GM12878 (cell line): ENCODE measurements at regions not wholly inside any gene's neighbourhood (a gene's known extent, or its start where the extent isn't known, plus 50 kb on each side); places are given as distances from the start of the nearest gene placed in this dataset.

Experiments used
- ATAC-seq: fragments of 200-7000 bp; cut with Tn5 transposase; 3 replicates; pipeline ENCODE4 v1.9.1; 2020; ENCODE audit warnings: mild to moderate bottlenecking, moderate library complexity
- BruUV-seq: library from RNA; stranded (reverse); fragments of 400-500 nt; replicated peaks from 2 replicates; lab custom pipeline; 2021; lab: Mats Ljungman, UMichigan
- CTCF ChIA-PET: fragments of 300-600 bp; sonication (Branson Sonifier 250); formaldehyde crosslinking; extraction: SDS; loops from one replicate; lab custom pipeline; 2021; ENCODE audit warnings: inconsistent platforms; lab: Yijun Ruan, JAX
- POLR2A ChIA-PET: fragments of 350-600 bp; formaldehyde crosslinking; extraction: SDS; loops from one replicate; lab custom pipeline; 2021; ENCODE audit warnings: inconsistent platforms; lab: Charles Lee
- RAD21 ChIA-PET: fragments of 300-600 bp; sonication (Branson Sonifier 250); formaldehyde crosslinking; loops from one replicate; lab custom pipeline; 2023; ENCODE audit warnings: antibody characterized with exemption; ENCODE audit not compliant: unreplicated experiment; lab: Charles Lee
- SMC1A ChIA-PET: fragments of 300-600 bp; sonication (Branson Sonifier 250); formaldehyde crosslinking; loops from one replicate; lab custom pipeline; 2023; ENCODE audit not compliant: unreplicated experiment, uncharacterized antibody; lab: Charles Lee
- DNase-seq: peaks from one replicate; pipeline ENCODE4 v3.0.0-alpha.2; 2011; ENCODE audit warnings: low read depth, low spot score
- FAIRE-seq: peaks from 3 replicates; lab custom pipeline; 2011; peaks lifted over from hg19 to GRCh38; lab: Jason Lieb, UNC
- H2AFZ ChIP-seq: 2 replicates; pipeline ENCODE4 v1.6.0; 2011; ENCODE audit warnings: low read depth, low read length, control low read depth; ENCODE audit not compliant: control insufficient read depth
- H3K27ac ChIP-seq: 2 replicates; pipeline ENCODE4 v1.5.1; 2011; ENCODE audit warnings: control low read depth; ENCODE audit not compliant: control insufficient read depth, insufficient read depth
- H3K27me3 ChIP-seq, 2 experiments: replicated peaks in 1 of 2; 2 replicates each; pipeline versions ENCODE4 v1.6.0 to v1.6.1; 2011; ENCODE audit warnings: low read length in 1 of 2; ENCODE audit not compliant: control insufficient read depth in 2 of 2, insufficient read depth in 2 of 2
- H3K36me3 ChIP-seq, 2 experiments: 2 replicates each; pipeline ENCODE4 v1.5.1; 2011; ENCODE audit warnings: low read length in 1 of 2; ENCODE audit not compliant: control insufficient read depth in 2 of 2, insufficient read depth in 2 of 2
- H3K4me1 ChIP-seq: 2 replicates; pipeline ENCODE4 v1.6.1; 2011; ENCODE audit warnings: mild to moderate bottlenecking, low read length, moderate library complexity, mixed read lengths; ENCODE audit not compliant: control insufficient read depth, insufficient read depth
- H3K4me2 ChIP-seq: 2 replicates; pipeline ENCODE4 v1.6.0; 2011; ENCODE audit warnings: control low read depth; ENCODE audit not compliant: control insufficient read depth, insufficient read depth
- H3K4me3 ChIP-seq: fragments of 200-600 bp; sonication (generic); 2 replicates; pipeline ENCODE4 v1.5.1; 2016
- H3K79me2 ChIP-seq: 2 replicates; pipeline ENCODE4 v1.6.0; 2011; ENCODE audit warnings: low read length; ENCODE audit not compliant: control insufficient read depth, insufficient read depth
- H3K9ac ChIP-seq: 2 replicates; pipeline ENCODE4 v1.8.0; 2011; ENCODE audit warnings: low read length, control low read depth, mixed read lengths; ENCODE audit not compliant: control insufficient read depth, insufficient read depth
- H3K9me3 ChIP-seq: replicated peaks from 3 replicates; pipeline ENCODE4 v1.5.1; 2011; ENCODE audit warnings: mild to moderate bottlenecking, low read length; ENCODE audit not compliant: control insufficient read depth, insufficient read depth
- H4K20me1 ChIP-seq: 2 replicates; pipeline ENCODE4 v1.6.0; 2011; ENCODE audit not compliant: control insufficient read depth, insufficient read depth
- CREM ChIP-seq: IDR thresholded peaks from 2 replicates; pipeline ENCODE4 v1.6.1; 2014; ENCODE audit warnings: antibody characterized with exemption, low read depth
- E4F1 ChIP-seq: fragments of 450-650 bp; IDR thresholded peaks from 2 replicates; pipeline ENCODE4 v1.6.1; 2018; ENCODE audit warnings: borderline replicate concordance, mild to moderate bottlenecking; ENCODE audit not compliant: partially characterized antibody
- ETV6 ChIP-seq, 2 experiments: fragments of 450-650 bp in 1 of 2; IDR thresholded peaks in 1 of 2; conservative IDR thresholded peaks in 1 of 2; 2 replicates each; pipeline ENCODE4 v1.6.1; 2014; ENCODE audit warnings: antibody characterized with exemption in 1 of 2, borderline replicate concordance in 1 of 2, low read depth in 1 of 2, mild to moderate bottlenecking in 1 of 2, moderate library complexity in 1 of 2
- FOXM1 ChIP-seq: IDR thresholded peaks from 2 replicates; pipeline ENCODE4 v1.6.1; 2012; ENCODE audit warnings: low read depth, mild to moderate bottlenecking, inconsistent platforms, low read length, moderate library complexity
- HDAC6 ChIP-seq: fragments of 200-600 bp; sonication (generic); IDR thresholded peaks from one replicate; pipeline ENCODE4 v1.8.0; 2017; ENCODE audit warnings: antibody characterized with exemption; ENCODE audit not compliant: unreplicated experiment
- JUNB ChIP-seq: IDR thresholded peaks from 2 replicates; pipeline ENCODE4 v1.6.1; 2016; ENCODE audit warnings: antibody characterized with exemption, mild to moderate bottlenecking
- KDM1A ChIP-seq: fragments of 200-600 bp; sonication (generic); IDR thresholded peaks from 2 replicates; pipeline ENCODE4 v1.6.1; 2016; ENCODE audit warnings: borderline replicate concordance
- MAX ChIP-seq: IDR thresholded peaks from 2 replicates; pipeline ENCODE4 v1.6.1; 2012; ENCODE audit warnings: low read depth, low read length, improper control_type of control experiment
- NFYB ChIP-seq: IDR thresholded peaks from 2 replicates; pipeline ENCODE4 v1.6.1; 2011; ENCODE audit warnings: low read depth, mild to moderate bottlenecking, low read length, improper control_type of control experiment, moderate library complexity; ENCODE audit not compliant: insufficient read depth
- POLR2AphosphoS5 ChIP-seq: IDR thresholded peaks from 2 replicates; pipeline ENCODE4 v1.6.1; 2011; ENCODE audit warnings: mild to moderate bottlenecking, low read length, inconsistent platforms
- RAD21 ChIP-seq: IDR thresholded peaks from 2 replicates; pipeline ENCODE4 v1.6.1; 2011; ENCODE audit warnings: mild to moderate bottlenecking, low read depth, low read length, moderate library complexity; ENCODE audit not compliant: insufficient read depth
- SPI1 ChIP-seq: IDR thresholded peaks from 2 replicates; pipeline ENCODE4 v1.6.1; 2011; ENCODE audit warnings: low read depth, mild to moderate bottlenecking, low read length, moderate library complexity, borderline replicate concordance; ENCODE audit not compliant: insufficient read depth
- SRF ChIP-seq, 2 experiments: IDR thresholded peaks; 2 replicates each; pipeline ENCODE4 v1.6.1; 2011; ENCODE audit warnings: low read depth in 2 of 2, low read length in 2 of 2, mild to moderate bottlenecking in 1 of 2, moderate library complexity in 1 of 2
- TAF1 ChIP-seq: IDR thresholded peaks from 2 replicates; pipeline ENCODE4 v1.6.1; 2011; ENCODE audit warnings: mild to moderate bottlenecking, low read depth, low read length, borderline replicate concordance
- WRNIP1 ChIP-seq: IDR thresholded peaks from 2 replicates; pipeline ENCODE4 v1.6.1; 2011; ENCODE audit warnings: low read depth, low read length, improper control_type of control experiment, borderline replicate concordance
- ZBED1 ChIP-seq: IDR thresholded peaks from 2 replicates; pipeline ENCODE4 v1.6.1; 2016; ENCODE audit warnings: borderline replicate concordance
- ZNF384 ChIP-seq: IDR thresholded peaks from 2 replicates; pipeline ENCODE4 v1.6.1; 2012; ENCODE audit warnings: low read depth, mild to moderate bottlenecking, low read length, improper control_type of control experiment, borderline replicate concordance
- WGBS: methylation state at CpG from one replicate; pipeline ENCODE4 v1.1.6; 2016; ENCODE audit warnings: low lambda C conversion rate; ENCODE audit not compliant: insufficient replicate concordance, insufficient coverage; ENCODE audit errors: missing lambda C conversion rate; 5-methylcytosine and 5-hydroxymethylcytosine counted together
- in situ Hi-C: fragments of 300-500 bp; cut with MboI; formaldehyde crosslinking; loops from 9 replicates; pipeline ENCODE4 v1.14.3; 2018; ENCODE audit warnings: mixed read lengths
- intact Hi-C: fragments of 100-400 bp; cut with micrococcal nuclease; formaldehyde crosslinking; loops from one replicate; pipeline ENCODE4 v1.14.2; 2022; ENCODE audit not compliant: unreplicated experiment
- TF ChIP-seq, protein P1 (sequence below): fragments of 450-650 bp; IDR thresholded peaks from 2 replicates; pipeline ENCODE4 v1.6.1; 2016; ENCODE audit warnings: mild to moderate bottlenecking

- TF ChIP-seq SRF (IDR thresholded peaks at IDR 0.05; ENCODE audit: low read depth in 2 of 2, low read length in 2 of 2) = no peak
Observed at GRCh38 chr2:11898576-11898975, 152.1 kb downstream of the LPIN1 start (continued).

DNA sequence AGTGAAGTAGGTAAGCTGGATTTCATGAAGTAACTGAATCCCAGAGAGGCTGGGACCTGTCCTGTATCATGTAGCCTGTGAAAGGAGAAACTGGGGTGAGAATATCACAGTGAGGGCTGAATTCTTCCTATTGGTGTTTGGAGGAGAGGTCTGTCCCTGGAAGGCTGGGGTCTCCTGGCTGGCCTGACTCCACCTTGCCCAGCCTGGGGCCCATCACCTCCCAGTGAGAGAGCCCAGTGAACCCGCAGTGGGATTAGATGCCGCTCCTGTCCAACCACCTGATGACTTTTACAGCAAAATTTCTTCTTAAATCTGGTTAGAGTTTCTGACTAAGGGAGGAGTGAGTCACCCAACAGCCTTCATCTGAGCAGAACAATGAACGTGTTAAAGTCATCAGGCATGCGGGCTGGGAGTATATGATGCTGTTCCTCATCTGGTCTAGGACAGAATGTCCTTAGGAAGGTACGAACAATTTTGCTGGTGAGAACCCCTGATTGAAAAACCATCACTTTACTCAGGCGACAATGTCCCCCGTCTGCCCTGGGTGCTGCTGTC lies 152.9 kb downstream of the LPIN1 start:
- 91% methylated on average over 7 of the region's 7 CpGs for WGBS
- DNase-seq = no peak
- no peak for ATAC-seq
- intact Hi-C loops = no loop called here
- H2AFZ ChIP-seq = no peak overlapping the region
- H3K79me2 ChIP-seq = peaks cover 4% of the 10 kb centered on the region
- POLR2A ChIA-PET = no interaction called here
- SMC1A ChIA-PET = interaction anchor here (0.8 to 0.9 kb wide), 2 partner anchors 8 to 26 kb away, joined by 3 read pairs; no protein-coding TSS in a partner anchor
- BruUV-seq = no TSS peak
- no peak for FAIRE-seq
- CTCF ChIA-PET = interaction anchor here (1.6 kb wide), 1 partner anchor 8 kb away, joined by 4 read pairs; no protein-coding TSS in a partner anchor
- RAD21 ChIA-PET = no interaction called here
- no peak overlapping the region for H3K4me3 ChIP-seq
- no peaks in the 10 kb centered on the region for H3K27me3 ChIP-seq
- peaks cover 0 to 23% of the 10 kb centered on the region in 2 experiments; a peak in 2 of 4 replicates for H3K36me3 ChIP-seq
- H4K20me1 ChIP-seq = 0 out of 2 replicates have a peak, but pooled peaks cover 2% of the 10 kb centered on the region
- peaks cover 6% of the 10 kb centered on the region for H3K9me3 ChIP-seq
- no peak overlapping the region for H3K27ac ChIP-seq
- H3K4me2 ChIP-seq = no peak overlapping the region
- no peaks in the 10 kb centered on the region for H3K4me1 ChIP-seq
- no peak for TF ChIP-seq MAX
- no peak for TF ChIP-seq POLR2AphosphoS5
- no peak for TF ChIP-seq FOXM1
- TF ChIP-seq ZNF384 = no peak
- TF ChIP-seq E4F1 = no peak
- TF ChIP-seq JUNB = no peak
- no peak for TF ChIP-seq HDAC6
- TF ChIP-seq, protein P1, sequence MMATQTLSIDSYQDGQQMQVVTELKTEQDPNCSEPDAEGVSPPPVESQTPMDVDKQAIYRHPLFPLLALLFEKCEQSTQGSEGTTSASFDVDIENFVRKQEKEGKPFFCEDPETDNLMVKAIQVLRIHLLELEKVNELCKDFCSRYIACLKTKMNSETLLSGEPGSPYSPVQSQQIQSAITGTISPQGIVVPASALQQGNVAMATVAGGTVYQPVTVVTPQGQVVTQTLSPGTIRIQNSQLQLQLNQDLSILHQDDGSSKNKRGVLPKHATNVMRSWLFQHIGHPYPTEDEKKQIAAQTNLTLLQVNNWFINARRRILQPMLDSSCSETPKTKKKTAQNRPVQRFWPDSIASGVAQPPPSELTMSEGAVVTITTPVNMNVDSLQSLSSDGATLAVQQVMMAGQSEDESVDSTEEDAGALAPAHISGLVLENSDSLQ = no peak
- no peak for TF ChIP-seq ETV6 (conservative IDR thresholded peaks at IDR 0.05 in 1 of 2, IDR thresholded peaks at IDR 0.05 in 1 of 2; ENCODE audit: borderline replicate concordance in 1 of 2, low read depth in 1 of 2)
- no peak for TF ChIP-seq WRNIP1
- TF ChIP-seq CREM = no peak
- TF ChIP-seq KDM1A = no peak
- TF ChIP-seq NFYB = no peak
- TF ChIP-seq RAD21 = no peak
- TF ChIP-seq TAF1 = no peak
- no peak for TF ChIP-seq ZBED1
- no peak for TF ChIP-seq SPI1
- no peak overlapping the region for H3K9ac ChIP-seq
- in situ Hi-C loops = no loop called here
